Fibroblast of the conjunctiva (primary cell): ENCODE measurements at regions not wholly inside any gene's neighbourhood (a gene's known extent, or its start where the extent isn't known, plus 50 kb on each side); places are given as distances from the start of the nearest gene placed in this dataset.
"Not testable (repeated sequence)": the region's sequence is repeated elsewhere in the genome, so short reads cannot be mapped to it uniquely, and the experiment has no call there.

ENCODE experiments used
- DNase-seq: peaks from one replicate; pipeline ENCODE4 v3.0.0-alpha.2; 2010; ENCODE audit warnings: low read depth

DNA sequence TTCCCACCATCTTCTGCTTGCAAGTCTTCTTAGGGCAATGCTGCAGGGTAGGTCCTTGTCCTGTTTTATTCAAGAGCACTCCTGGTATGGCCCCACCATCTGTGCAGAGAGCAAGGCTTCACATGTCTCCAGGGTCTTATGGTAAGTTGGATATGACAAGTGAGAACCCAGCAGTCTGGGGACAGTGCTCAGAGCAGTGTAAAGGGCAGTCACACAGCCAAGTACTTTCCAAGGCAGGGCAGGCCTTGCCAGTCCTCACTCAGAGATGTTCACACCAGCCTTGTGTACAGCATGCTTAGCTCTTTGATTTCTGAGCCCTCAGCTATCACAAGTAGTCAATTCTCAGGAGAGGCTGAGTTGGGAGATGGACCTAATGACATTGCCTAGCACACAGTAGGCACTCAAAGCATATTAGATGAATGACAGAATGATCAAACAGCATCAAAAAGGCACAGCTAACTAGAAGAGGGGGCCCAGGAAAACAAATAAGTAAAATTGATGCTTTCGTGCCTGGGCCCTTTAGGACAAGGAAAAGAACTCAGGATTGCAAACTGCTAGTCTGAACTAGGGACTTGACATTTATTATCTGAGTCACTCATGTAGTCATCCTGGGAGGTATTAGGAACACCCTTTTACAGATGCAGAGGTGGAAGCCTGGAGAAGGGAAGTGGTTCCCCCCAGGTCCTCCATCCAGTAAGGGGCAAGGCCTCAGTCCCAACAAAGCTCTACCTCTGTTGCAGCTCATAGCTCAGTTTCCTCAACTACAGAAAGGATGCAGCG, 86.7 kb upstream of the CTAGE1 start:
- DNase-seq: no peak

DNA sequence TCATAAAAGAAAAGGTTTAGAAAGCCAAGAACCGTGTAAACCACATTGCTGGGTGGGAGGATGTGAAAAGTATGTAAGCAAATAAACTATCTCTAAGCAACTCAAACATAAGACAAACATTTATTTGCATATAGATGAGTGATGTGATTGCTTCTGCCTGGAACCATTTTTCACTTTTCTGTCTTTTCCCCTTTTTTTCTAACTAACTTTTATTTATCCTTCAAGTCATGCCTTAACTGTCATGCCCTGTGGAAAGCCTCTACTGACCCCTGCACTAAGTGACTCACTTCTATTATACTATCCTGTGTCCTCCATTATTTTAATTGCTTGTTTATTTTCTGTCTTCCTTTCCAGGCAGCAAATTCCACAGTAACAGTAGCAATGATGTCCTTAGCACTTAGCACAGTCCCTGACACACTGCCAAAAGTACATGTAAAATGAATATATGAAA, 87.5 kb upstream of the CTAGE1 start:
- DNase-seq: no peak

DNA sequence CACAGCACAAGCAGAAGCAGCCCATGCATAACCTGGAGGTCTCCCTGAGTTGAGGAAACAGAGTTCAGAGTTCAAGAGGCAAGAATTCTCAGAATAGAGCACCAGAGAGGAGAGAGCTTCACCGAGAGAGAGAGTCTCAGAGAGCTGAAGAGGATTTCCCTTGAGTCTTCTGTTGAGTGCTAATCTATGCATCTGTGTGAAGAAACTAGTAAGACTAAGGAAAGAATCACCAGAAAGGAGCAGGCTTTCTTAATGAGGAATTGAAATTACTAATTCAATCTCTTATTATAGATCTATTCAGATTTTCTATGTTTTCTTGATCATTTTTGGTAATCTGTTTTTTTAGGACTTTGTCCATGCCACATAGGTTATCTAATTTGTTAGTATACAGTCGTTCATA, 89.3 kb upstream of the CTAGE1 start:
- DNase-seq: no peak

DNA sequence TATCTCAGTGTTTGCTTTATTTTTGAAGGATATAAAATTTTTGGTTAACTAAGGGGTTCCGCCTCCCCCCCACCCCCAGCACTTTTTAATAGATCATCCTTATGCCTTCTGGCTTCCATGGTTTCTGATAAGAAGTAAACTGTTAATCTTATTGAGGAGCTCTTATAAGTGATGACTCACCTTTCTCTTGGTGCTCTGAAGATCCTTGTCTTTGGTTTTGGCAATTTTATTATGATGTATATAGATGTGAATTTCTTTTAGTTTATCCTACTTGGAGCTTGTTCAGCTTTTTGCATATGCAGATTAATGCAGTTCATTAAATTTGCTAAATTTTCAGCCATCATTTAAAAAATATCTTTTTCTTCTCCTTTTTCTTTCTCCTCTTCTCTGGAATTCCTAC, 91.7 kb upstream of the CTAGE1 start:
- DNase-seq: no peak

DNA sequence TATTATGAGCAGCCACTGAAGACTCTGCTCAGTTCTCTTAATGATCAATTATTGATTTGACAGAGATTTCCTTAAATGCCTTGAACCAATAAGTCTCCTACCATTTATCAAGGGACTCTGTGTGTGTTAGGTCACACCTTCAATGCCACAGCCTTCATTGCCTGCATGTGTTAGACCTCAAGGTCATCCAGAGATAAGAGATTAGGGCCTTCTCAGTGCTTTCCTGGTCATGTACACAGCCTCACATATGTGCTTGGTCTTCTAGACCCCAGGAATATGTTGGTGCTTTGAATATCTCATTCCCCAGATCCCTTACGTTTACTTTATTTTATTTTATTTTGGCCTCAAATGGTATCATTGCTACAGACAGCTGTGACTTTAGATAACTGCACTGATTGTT, 93.0 kb upstream of the CTAGE1 start:
- no peak for DNase-seq

DNA sequence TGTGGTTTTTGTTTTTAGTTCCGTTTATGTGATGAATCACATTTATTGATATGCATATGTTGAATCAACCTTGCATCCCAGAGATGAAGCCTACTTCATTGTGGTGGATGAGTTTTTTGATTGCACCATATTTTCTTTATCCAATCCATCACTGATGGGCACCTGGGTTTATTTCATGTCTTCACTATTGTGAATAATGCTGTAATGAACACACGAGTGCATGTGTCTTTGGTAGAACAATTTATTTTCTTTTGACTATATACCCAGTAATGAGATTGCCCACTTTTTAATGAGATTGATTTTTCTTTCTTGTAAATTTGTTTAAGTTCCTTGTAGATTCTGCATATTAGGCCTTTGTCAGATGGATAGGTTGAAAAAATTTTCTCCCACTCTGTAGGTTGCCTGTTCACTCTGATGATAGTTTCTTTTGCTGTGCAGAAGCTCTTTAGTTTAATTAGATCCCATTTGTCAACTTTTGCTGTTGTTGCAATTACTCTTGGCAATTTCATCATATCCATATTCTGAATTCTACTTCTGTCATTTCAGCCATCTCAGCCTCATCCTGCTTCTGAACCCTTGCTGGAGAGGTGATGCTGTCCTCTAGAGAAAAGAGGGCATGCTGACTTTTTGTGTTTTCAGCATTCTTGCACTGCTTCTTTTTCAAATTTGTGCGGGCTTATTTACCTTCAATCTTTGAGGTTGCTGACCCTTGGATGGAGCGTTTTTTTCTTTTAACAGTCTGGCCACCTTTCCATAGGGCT, 96.2 kb upstream of the CTAGE1 start:
- DNase-seq: no peak

DNA sequence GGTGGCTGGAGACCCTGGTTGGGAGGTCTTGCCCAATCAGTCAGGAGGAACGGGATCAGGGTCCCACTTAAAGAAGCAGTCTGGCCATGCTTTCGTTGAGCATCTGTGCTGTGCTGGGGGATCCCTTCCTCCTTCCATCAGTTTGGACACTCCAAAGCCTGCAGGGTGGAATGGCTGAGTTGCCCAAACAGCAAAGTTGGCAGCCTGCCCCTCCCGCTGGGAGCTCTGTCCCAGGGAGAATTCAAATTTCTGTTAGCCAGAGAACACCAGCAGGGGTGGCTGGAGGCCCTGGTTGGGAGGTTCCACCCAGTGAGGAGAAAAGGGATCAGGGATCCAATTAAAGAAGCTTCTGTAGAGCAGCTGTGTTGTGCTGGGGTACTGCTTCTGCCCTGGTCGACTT, 96.9 kb upstream of the CTAGE1 start:
- DNase-seq: no peak

- DNase-seq: no peak
Observed at GRCh38 chr18:22515250-22515649, 97.5 kb upstream of the CTAGE1 start.

DNA sequence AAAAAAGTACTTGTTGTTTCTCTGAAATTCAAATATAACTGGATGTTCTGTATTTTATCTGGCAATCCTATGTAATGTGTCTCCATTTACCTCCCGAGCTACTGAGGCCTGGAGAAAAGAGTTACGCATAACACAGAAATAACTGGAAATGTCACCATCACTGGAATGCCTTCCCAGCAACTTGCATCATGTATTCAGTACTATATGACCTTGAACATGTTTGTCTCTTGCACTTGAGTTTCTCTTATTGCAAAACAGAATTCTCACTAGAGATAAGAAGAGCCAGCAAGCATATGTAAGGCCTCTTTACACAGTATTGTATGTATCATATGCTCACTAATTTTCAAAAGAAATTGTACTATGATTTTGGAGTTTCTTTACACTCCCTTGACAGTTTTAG, 99.6 kb upstream of the CTAGE1 start:
- no peak for DNase-seq

GRCh38 chr18:22521026-22521707, 103.5 kb upstream of the CTAGE1 start:
- no peak for DNase-seq

DNA sequence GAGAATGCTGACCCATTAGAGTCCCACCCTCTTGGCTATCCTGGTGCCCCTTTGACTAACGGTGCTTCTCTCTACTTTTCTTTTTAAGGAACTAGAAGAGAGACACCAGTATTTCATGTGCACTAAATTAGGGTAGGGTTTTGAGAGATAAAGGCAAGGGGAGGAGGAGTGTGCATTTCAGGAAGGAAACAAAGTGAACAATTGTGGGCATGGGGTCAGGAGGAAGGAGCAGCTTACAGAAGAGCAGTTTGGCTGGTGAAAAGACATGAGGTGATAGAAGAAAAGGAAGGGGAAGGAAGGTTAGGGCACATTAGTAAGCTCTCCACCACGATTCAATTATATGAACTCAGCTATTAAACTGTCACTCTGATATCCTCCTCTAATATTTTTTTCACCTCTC, 105.8 kb upstream of the CTAGE1 start:
- DNase-seq: no peak

- no peak for DNase-seq
Observed at GRCh38 chr18:22524783-22525182, 107.1 kb upstream of the CTAGE1 start.

GRCh38 chr18:22525313-22525712, 107.6 kb upstream of the CTAGE1 start:
- DNase-seq: no peak

- no peak for DNase-seq
Observed at GRCh38 chr18:22525883-22526282, 108.2 kb upstream of the CTAGE1 start.

DNA sequence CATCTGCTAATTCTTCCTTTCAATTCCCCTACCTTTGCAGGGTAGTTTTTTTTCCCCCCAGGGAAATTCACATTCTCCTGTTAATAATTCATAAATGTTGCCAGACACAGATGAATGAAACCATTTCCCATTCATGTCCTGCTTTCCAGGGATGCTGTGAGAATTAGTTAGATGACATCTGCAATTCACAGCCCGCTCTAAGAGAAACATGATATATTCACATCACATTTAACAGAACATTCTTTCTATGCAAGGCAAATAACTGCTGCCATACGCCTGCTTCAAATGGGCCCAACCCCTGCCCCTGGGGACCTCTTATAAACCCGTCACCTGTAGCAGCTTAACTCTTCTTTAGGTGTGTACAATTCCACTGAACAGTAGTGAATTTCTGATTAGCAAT, 110.6 kb upstream of the CTAGE1 start:
- no peak for DNase-seq

DNA sequence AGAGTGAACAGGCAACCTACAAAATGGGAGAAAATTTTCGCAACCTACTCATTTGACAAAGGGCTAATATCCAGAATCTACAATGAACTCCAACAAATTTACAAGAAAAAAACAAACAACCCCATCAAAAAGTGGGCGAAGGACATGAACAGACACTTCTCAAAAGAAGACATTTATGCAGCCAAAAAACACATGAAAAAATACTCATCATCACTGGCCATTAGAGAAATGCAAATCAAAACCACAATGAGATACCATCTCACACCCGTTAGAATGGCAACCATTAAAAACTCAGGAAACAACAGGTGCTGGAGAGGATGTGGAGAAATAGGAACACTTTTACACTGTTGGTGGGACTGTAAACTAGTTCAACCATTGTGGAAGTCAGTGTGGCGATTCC, 117.0 kb upstream of the CTAGE1 start:
- not testable (repeated sequence) for DNase-seq

- no peak for DNase-seq
Observed at GRCh38 chr18:22536558-22536957, 118.8 kb upstream of the CTAGE1 start.

GRCh38 chr18:22538426-22538825, 120.7 kb upstream of the CTAGE1 start:
- DNase-seq: no peak

- no peak for DNase-seq
Observed at GRCh38 chr18:22539051-22539765, 121.5 kb upstream of the CTAGE1 start.

DNA sequence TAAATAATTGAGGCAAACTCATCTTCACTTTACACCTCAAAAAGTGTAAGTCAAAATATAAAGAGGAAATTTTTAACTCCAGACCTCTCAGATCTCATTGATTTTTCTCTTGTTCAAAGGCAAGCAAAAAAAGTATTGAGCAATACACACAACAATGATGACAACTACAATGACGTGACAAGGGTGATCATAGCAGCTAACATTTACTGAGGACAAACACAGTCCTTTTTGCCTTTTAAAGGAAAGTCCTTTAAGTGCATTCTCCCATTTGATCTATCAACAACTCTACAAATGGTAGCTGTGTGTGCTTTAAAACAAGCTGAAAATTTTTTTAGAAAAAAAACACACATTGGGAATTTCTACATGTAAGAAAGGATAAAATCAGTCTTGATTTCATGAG, 123.5 kb upstream of the CTAGE1 start:
- DNase-seq: no peak

DNA sequence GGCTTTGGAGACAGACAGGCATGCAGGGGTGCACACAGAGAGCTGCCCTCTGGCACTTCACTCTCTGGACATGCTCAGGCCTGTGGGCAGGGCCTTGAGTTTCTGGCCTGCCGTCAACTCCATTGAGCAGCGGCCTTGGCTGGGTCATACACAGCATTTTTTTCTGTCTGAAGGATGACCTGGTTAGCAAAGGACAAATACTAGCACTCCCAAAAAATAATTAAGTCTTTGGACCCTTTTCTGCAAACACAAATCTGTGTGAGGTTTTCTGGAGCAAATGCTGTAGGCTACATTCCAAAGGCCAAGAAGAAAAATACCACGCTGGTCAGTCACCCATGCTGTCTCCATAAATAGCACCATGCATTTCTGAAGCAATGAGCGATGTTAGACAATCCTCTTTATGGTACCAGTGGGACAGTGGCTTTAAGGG, 124.7 kb upstream of the CTAGE1 start:
- DNase-seq: no peak

DNA sequence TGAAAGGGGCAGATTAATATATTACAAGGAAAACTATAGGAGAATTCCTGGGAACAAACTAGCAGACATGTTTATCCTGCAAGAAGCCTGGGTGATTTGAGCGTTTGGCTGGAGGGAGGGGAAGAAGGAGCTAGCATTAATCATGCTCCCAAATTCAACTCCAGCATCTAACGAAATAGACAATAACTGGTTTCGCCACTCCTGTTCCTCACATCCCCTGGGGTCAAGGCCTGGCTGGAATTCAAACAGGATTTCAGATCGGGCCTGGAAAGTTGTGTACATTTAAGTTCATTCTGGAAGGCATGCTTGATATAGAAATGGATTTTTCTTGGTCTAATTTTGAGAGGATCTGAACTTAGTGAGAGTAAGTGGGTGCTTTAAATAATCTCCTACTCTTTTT, 126.1 kb upstream of the CTAGE1 start:
- no peak for DNase-seq
